Thyroid gland (tissue), 4 donors: ENCODE measurements at regions not wholly inside any gene's neighbourhood (a gene's known extent, or its start where the extent isn't known, plus 50 kb on each side); places are given as distances from the start of the nearest gene placed in this dataset.

ENCODE experiments used
- DNase-seq, 2 donors: peaks; one replicate each; pipeline ENCODE4 v3.0.0-alpha.2; 2019
- H3K27ac ChIP-seq, 3 donors: fragments of 200-600 bp; sonication (generic); 1 replicate in 2 of 3; 2 replicates in 1 of 3; pipeline ENCODE4 v1.5.1; 2016 to 2019; ENCODE audit warnings: mild to moderate bottlenecking in 1 of 3, moderate library complexity in 1 of 3
- H3K27me3 ChIP-seq: fragments of 200-600 bp; sonication (generic); one replicate; pipeline ENCODE4 v1.5.1; 2019
- H3K36me3 ChIP-seq, 2 donors: fragments of 200-600 bp; sonication (generic); one replicate each; pipeline ENCODE4 v1.5.1; 2016 to 2019
- H3K4me1 ChIP-seq, 2 donors: fragments of 200-600 bp; sonication (generic); one replicate each; pipeline ENCODE4 v1.5.1; 2017 to 2019
- H3K4me3 ChIP-seq, 3 donors: fragments of 200-600 bp; sonication (generic); replicated peaks in 1 of 3; 1 replicate in 2 of 3; 2 replicates in 1 of 3; pipeline ENCODE4 v1.5.1; 2016; ENCODE audit warnings: mild to moderate bottlenecking in 1 of 3
- H3K9me3 ChIP-seq: fragments of 200-600 bp; sonication (generic); one replicate; pipeline ENCODE4 v1.5.1; 2017
- CTCF ChIP-seq, 6 experiments: fragments of 200-600 bp in 3 of 6; fragments of 450-650 bp in 3 of 6; sonication (generic) in 3 of 6; IDR thresholded peaks; one replicate each; pipeline ENCODE4 v1.5.1; 2016 to 2019; ENCODE audit warnings: antibody characterized with exemption in 6 of 6, mild to moderate bottlenecking in 2 of 6, inconsistent platforms in 1 of 6, moderate library complexity in 1 of 6
- POLR2A ChIP-seq, 2 donors: fragments of 450-650 bp; IDR thresholded peaks; one replicate each; pipeline ENCODE4 v1.6.1; 2017; ENCODE audit warnings: antibody characterized with exemption in 2 of 2, mild to moderate bottlenecking in 2 of 2, moderate library complexity in 1 of 2
- WGBS, 2 donors: methylation state at CpG; one replicate each; pipeline ENCODE4 v1.1.5; 2017; 5-methylcytosine and 5-hydroxymethylcytosine counted together
- intact Hi-C: fragments of 100-400 bp; cut with DNase I; formaldehyde crosslinking; loops from one replicate; pipeline ENCODE4 v1.15.1; 2023

GRCh38 chr11:24239930-24240329 is 256.9 kb upstream of the LUZP2 start:
- DNase-seq = no peak
- Histone ChIP-seq H3K4me1 (peaks cover 0 to 6% of the 10 kb centered on the region in 2 donors), H3K36me3 (no peaks in the 10 kb centered on the region), H3K9me3 (no peaks in the 10 kb centered on the region), H3K27me3 (no peaks in the 10 kb centered on the region), H3K27ac (no peak overlapping the region), H3K4me3 (no peak overlapping the region)
- intact Hi-C loops = no loop called here
- no peak for TF ChIP-seq POLR2A (IDR thresholded peaks at IDR 0.05)
- no peak for TF ChIP-seq CTCF (IDR thresholded peaks at IDR 0.05)

DNA sequence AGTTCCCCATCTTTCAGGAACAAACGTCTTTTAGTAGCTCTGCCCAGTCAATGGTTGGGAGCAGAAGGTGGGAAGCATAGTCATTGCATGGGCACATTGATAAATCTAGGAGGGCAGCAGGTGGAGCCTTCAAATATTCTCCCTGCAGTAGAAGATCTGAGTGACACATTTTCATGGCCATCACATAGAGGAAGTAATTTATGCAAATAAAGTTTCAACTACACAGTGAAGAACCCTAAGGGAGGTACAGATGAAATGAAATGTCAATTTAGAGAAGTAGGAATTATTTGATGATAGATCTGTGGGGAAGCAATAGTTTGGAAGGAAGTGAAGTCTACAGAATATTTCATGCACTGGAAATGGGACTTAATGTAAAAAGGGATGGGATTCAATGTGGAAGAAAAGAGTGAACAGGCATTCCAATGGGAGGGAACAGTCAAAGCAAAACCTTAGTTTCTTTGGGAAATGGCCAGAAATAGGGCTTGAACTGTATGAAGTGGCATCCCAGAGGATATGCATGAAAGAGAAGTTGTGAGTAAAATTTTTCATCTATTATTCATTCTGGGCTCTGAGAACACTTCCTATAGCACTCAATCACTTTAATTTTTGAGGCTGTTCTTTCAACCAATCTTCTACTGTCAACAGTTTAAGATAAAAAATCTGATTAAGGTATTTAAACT is 256.2 kb upstream of the LUZP2 start:
- Histone ChIP-seq H3K4me3 (no peak overlapping the region), H3K27ac (no peak overlapping the region), H3K4me1 (peaks cover 0 to 6% of the 10 kb centered on the region in 2 donors), H3K36me3 (no peaks in the 10 kb centered on the region), H3K9me3 (no peaks in the 10 kb centered on the region), H3K27me3 (no peaks in the 10 kb centered on the region)
- no peak for TF ChIP-seq POLR2A (IDR thresholded peaks at IDR 0.05)
- no peak for TF ChIP-seq CTCF (IDR thresholded peaks at IDR 0.05)
- 81 to 86% methylated on average over 1 of the region's 1 CpG for WGBS, 2 donors
- no peak for DNase-seq
- intact Hi-C loops = no loop called here

DNA sequence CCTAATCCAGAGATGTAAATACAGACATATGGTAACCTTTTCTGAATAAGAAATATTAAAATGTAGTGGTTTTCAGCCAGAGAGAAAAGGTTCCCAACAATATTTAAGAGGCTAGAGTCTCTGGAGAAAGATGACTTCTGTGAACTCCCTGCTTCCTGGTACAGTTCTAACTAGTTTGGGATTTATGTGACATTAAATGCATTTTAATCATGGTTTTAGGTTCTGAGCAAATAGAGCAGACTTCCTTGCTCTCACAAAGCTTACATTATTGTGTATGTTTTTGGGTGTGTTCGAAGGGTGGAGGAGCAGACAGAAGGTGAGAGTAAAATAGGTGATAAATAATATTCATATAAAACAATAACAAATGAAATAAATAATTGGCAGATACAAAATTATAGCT is 250.1 kb upstream of the LUZP2 start:
- no peak overlapping the region for H3K27ac ChIP-seq
- H3K9me3 ChIP-seq = no peaks in the 10 kb centered on the region
- no peak overlapping the region for H3K4me3 ChIP-seq
- intact Hi-C loops = no loop called here
- TF ChIP-seq POLR2A (IDR thresholded peaks at IDR 0.05) (no peak), CTCF (IDR thresholded peaks at IDR 0.05) (no peak)
- DNase-seq = no peak
- no peaks in the 10 kb centered on the region for H3K27me3 ChIP-seq
- WGBS, 2 donors = 89 to 96% methylated on average over 1 of the region's 1 CpG
- no peaks in the 10 kb centered on the region for H3K36me3 ChIP-seq
- no peaks in the 10 kb centered on the region for H3K4me1 ChIP-seq

GRCh38 chr11:24247846-24248245 is 249.0 kb upstream of the LUZP2 start:
- TF ChIP-seq CTCF (IDR thresholded peaks at IDR 0.05) (no peak), POLR2A (IDR thresholded peaks at IDR 0.05) (no peak)
- no peak overlapping the region for H3K4me3 ChIP-seq
- no peaks in the 10 kb centered on the region for H3K9me3 ChIP-seq
- no peaks in the 10 kb centered on the region for H3K27me3 ChIP-seq
- no peaks in the 10 kb centered on the region for H3K4me1 ChIP-seq
- no peaks in the 10 kb centered on the region for H3K36me3 ChIP-seq
- no peak for DNase-seq
- WGBS, 2 donors = 93 to 94% methylated on average over 3 of the region's 3 CpGs
- intact Hi-C loops = no loop called here
- no peak overlapping the region for H3K27ac ChIP-seq

DNA sequence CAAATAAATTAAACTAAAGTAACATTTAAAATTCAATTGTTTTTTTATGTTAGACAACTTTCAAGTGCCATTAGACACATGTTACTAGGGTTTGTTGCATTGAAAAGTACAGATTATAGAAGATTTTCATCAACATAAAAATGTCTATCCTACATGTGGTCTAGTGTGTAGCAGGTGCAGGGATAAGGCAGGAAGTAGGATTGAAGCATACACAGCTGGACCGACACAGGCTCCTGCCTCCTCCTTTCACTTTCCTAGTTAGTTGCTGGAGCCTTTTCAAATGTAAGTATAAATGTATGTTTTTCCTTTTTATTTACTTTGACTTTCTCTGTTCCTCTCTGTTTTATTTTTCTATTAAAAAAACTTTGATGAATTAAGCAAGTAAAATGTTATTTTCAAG is 246.9 kb upstream of the LUZP2 start:
- no peak for TF ChIP-seq POLR2A (IDR thresholded peaks at IDR 0.05)
- TF ChIP-seq CTCF (IDR thresholded peaks at IDR 0.05) = no peak
- H3K4me3 ChIP-seq = no peak overlapping the region
- intact Hi-C loops = no loop called here

More for the DNA sequence above, 246.9 kb upstream of the LUZP2 start:
- H3K36me3 ChIP-seq = no peaks in the 10 kb centered on the region
- no peaks in the 10 kb centered on the region for H3K4me1 ChIP-seq
- no peaks in the 10 kb centered on the region for H3K9me3 ChIP-seq
- WGBS, 2 donors = 81% methylated on average over 1 of the region's 1 CpG
- DNase-seq = no peak
- no peak overlapping the region for H3K27ac ChIP-seq
- H3K27me3 ChIP-seq = no peaks in the 10 kb centered on the region
